Lower lobe of right lung (tissue), 2 donors: ENCODE measurements at regions not wholly inside any gene's neighbourhood (a gene's known extent, or its start where the extent isn't known, plus 50 kb on each side); places are given as distances from the start of the nearest gene placed in this dataset.

Source experiments
- ATAC-seq, 2 donors: fragments of 200-7000 bp; cut with Tn5 transposase; one replicate each; pipeline ENCODE4 v1.9.1; 2020 to 2022; ENCODE audit warnings: mild to moderate bottlenecking in 2 of 2, moderate library complexity in 2 of 2
- DNase-seq: peaks from one replicate; pipeline ENCODE4 v3.0.0-alpha.2; 2020
- H3K27ac ChIP-seq: fragments of 200-600 bp; one replicate; pipeline ENCODE4 v1.8.0; 2022
- H3K27me3 ChIP-seq: fragments of 200-600 bp; one replicate; pipeline ENCODE4 v1.8.0; 2022; ENCODE audit warnings: low read depth
- H3K36me3 ChIP-seq: fragments of 200-600 bp; one replicate; pipeline ENCODE4 v1.8.0; 2022; ENCODE audit warnings: mild to moderate bottlenecking
- H3K4me1 ChIP-seq: fragments of 200-600 bp; one replicate; pipeline ENCODE4 v1.8.0; 2022
- H3K4me3 ChIP-seq: fragments of 200-600 bp; one replicate; pipeline ENCODE4 v1.8.0; 2022; ENCODE audit warnings: mild to moderate bottlenecking
- H3K9me3 ChIP-seq: fragments of 200-600 bp; one replicate; pipeline ENCODE4 v1.8.0; 2022
- CTCF ChIP-seq: fragments of 200-600 bp; IDR thresholded peaks from one replicate; pipeline ENCODE4 v1.8.0; 2022; ENCODE audit warnings: antibody characterized with exemption, mild to moderate bottlenecking
- intact Hi-C: fragments of 100-400 bp; cut with DNase I; formaldehyde crosslinking; loops from one replicate; pipeline ENCODE4 v1.11.0; 2022
- donor health status: DM: no; HTN: yes; CAD: no; lungs with severe emphysema.

- TF ChIP-seq CTCF, result no peak
- no peak overlapping the region for H3K4me3 ChIP-seq
- no peak for DNase-seq
- intact Hi-C loops, result no loop called here
- no peaks in the 10 kb centered on the region for H3K36me3 ChIP-seq
- no peak for ATAC-seq
- H3K4me1 ChIP-seq, result peaks cover 12% of the 10 kb centered on the region
- H3K9me3 ChIP-seq, result no peaks in the 10 kb centered on the region
- no peaks in the 10 kb centered on the region for H3K27me3 ChIP-seq
- no peak overlapping the region for H3K27ac ChIP-seq
Observed at GRCh38 chr2:8059794-8060193, 622.1 kb upstream of the ID2 start.

GRCh38 chr2:8061219-8061618 is 620.6 kb upstream of the ID2 start:
- TF ChIP-seq CTCF, result no peak
- H3K9me3 ChIP-seq, result no peaks in the 10 kb centered on the region
- H3K4me3 ChIP-seq, result no peak overlapping the region
- no peaks in the 10 kb centered on the region for H3K27me3 ChIP-seq
- intact Hi-C loops, result no loop called here
- no peak for ATAC-seq
- DNase-seq, result no peak
- H3K27ac ChIP-seq, result no peak overlapping the region
- no peaks in the 10 kb centered on the region for H3K36me3 ChIP-seq
- peaks cover 12% of the 10 kb centered on the region for H3K4me1 ChIP-seq

GRCh38 chr2:8064603-8065002 is 617.3 kb upstream of the ID2 start:
- no peaks in the 10 kb centered on the region for H3K9me3 ChIP-seq
- ATAC-seq (no peak), DNase-seq (no peak)
- intact Hi-C loops, result no loop called here
- no peaks in the 10 kb centered on the region for H3K27me3 ChIP-seq
- H3K36me3 ChIP-seq, result no peaks in the 10 kb centered on the region
- no peak overlapping the region for H3K27ac ChIP-seq
- TF ChIP-seq CTCF, result no peak
- H3K4me1 ChIP-seq, result no peaks in the 10 kb centered on the region
- H3K4me3 ChIP-seq, result no peak overlapping the region

GRCh38 chr2:8065191-8065590 is 616.7 kb upstream of the ID2 start:
- H3K4me3 ChIP-seq, result no peak overlapping the region
- no peak overlapping the region for H3K27ac ChIP-seq
- ATAC-seq (no peak), DNase-seq (no peak)
- H3K36me3 ChIP-seq, result no peaks in the 10 kb centered on the region
- TF ChIP-seq CTCF, result no peak
- no peaks in the 10 kb centered on the region for H3K9me3 ChIP-seq
- H3K27me3 ChIP-seq, result no peaks in the 10 kb centered on the region
- intact Hi-C loops, result no loop called here
- no peaks in the 10 kb centered on the region for H3K4me1 ChIP-seq

- no peaks in the 10 kb centered on the region for H3K27me3 ChIP-seq
- no peak for TF ChIP-seq CTCF
- H3K9me3 ChIP-seq, result no peaks in the 10 kb centered on the region
- intact Hi-C loops, result no loop called here
- no peak overlapping the region for H3K27ac ChIP-seq
- no peaks in the 10 kb centered on the region for H3K4me1 ChIP-seq
- no peaks in the 10 kb centered on the region for H3K36me3 ChIP-seq
- ATAC-seq (no peak), DNase-seq (no peak)
- no peak overlapping the region for H3K4me3 ChIP-seq
Observed at GRCh38 chr2:8067784-8068336, 614.0 kb upstream of the ID2 start.

- H3K27me3 ChIP-seq, result no peaks in the 10 kb centered on the region
- ATAC-seq (no peak), DNase-seq (no peak)
- intact Hi-C loops, result no loop called here
- H3K36me3 ChIP-seq, result no peaks in the 10 kb centered on the region
- no peak for TF ChIP-seq CTCF
- no peaks in the 10 kb centered on the region for H3K9me3 ChIP-seq
- H3K4me1 ChIP-seq, result no peaks in the 10 kb centered on the region
- H3K27ac ChIP-seq, result no peak overlapping the region
- no peak overlapping the region for H3K4me3 ChIP-seq
Observed at GRCh38 chr2:8072907-8073306, 608.9 kb upstream of the ID2 start.
